Type B pancreatic cell (in vitro differentiated cells): ENCODE measurements at regions not wholly inside any gene's neighbourhood (a gene's known extent, or its start where the extent isn't known, plus 50 kb on each side); places are given as distances from the start of the nearest gene placed in this dataset.
"Not testable (repeated sequence)": the region's sequence is repeated elsewhere in the genome, so short reads cannot be mapped to it uniquely, and the experiment has no call there.

Experiments used
- DNase-seq: peaks from one replicate; pipeline ENCODE4 v3.0.0; 2021; ENCODE audit warnings: mixed read lengths; ENCODE audit not compliant: unreplicated experiment; ENCODE audit errors: extremely low spot score
- H3K27ac Mint-ChIP-seq: 2 replicates; pipeline ENCODE4 v1.8.0; 2021; ENCODE audit warnings: mild to moderate bottlenecking, mixed read lengths
- H3K27me3 Mint-ChIP-seq: 2 replicates; pipeline ENCODE4 v1.8.0; 2021; ENCODE audit warnings: mixed read lengths
- H3K36me3 Mint-ChIP-seq: 2 replicates; pipeline ENCODE4 v1.8.0; 2021; ENCODE audit warnings: mixed read lengths
- H3K4me1 Mint-ChIP-seq: one replicate; pipeline ENCODE4 v1.8.0; 2021; ENCODE audit warnings: mixed read lengths; ENCODE audit not compliant: unreplicated experiment
- H3K4me3 Mint-ChIP-seq: 2 replicates; pipeline ENCODE4 v1.8.0; 2021; ENCODE audit warnings: mild to moderate bottlenecking, mixed read lengths
- H3K9me3 Mint-ChIP-seq: 2 replicates; pipeline ENCODE4 v1.8.0; 2021; ENCODE audit warnings: mixed read lengths
- CTCF ChIP-seq: fragments of 200-600 bp; sonication (generic); conservative IDR thresholded peaks from 2 replicates; pipeline ENCODE4 v1.5.0; 2021; ENCODE audit warnings: antibody characterized with exemption, mild to moderate bottlenecking

GRCh38 chr10:29223326-29223725 is 65.5 kb upstream of the LYZL1 start:
- H3K36me3 Mint-ChIP-seq: no peaks in the 10 kb centered on the region
- H3K27me3 Mint-ChIP-seq: no peaks in the 10 kb centered on the region
- no peak for TF ChIP-seq CTCF
- peaks cover 31% of the 10 kb centered on the region for H3K4me1 Mint-ChIP-seq
- H3K27ac Mint-ChIP-seq: no peak overlapping the region
- H3K9me3 Mint-ChIP-seq: no peaks in the 10 kb centered on the region
- H3K4me3 Mint-ChIP-seq: no peak overlapping the region
- no peak for DNase-seq

- no peak for DNase-seq
- no peaks in the 10 kb centered on the region for H3K27me3 Mint-ChIP-seq
- peaks cover 42% of the 10 kb centered on the region for H3K4me1 Mint-ChIP-seq
- no peak overlapping the region for H3K27ac Mint-ChIP-seq
- TF ChIP-seq CTCF: no peak
- H3K9me3 Mint-ChIP-seq: no peaks in the 10 kb centered on the region
- no peak overlapping the region for H3K4me3 Mint-ChIP-seq
- H3K36me3 Mint-ChIP-seq: no peaks in the 10 kb centered on the region
These were observed 64.2 kb upstream of the LYZL1 start for GRCh38 chr10:29224631-29225030.

GRCh38 chr10:29227201-29227600 is 61.7 kb upstream of the LYZL1 start:
- H3K27me3 Mint-ChIP-seq: peaks cover 6% of the 10 kb centered on the region
- H3K4me1 Mint-ChIP-seq: peaks cover 42% of the 10 kb centered on the region
- H3K36me3 Mint-ChIP-seq: no peaks in the 10 kb centered on the region
- no peak for DNase-seq
- H3K9me3 Mint-ChIP-seq: peaks cover 4% of the 10 kb centered on the region
- no peak for TF ChIP-seq CTCF
- no peak overlapping the region for H3K27ac Mint-ChIP-seq
- H3K4me3 Mint-ChIP-seq: peak overlapping the region; percentile 56

GRCh38 chr10:29228562-29228961 is 60.3 kb upstream of the LYZL1 start:
- no peak for DNase-seq
- Mint-ChIP-seq H3K36me3 (no peaks in the 10 kb centered on the region), H3K4me3 (peak overlapping the region; percentile 13), H3K27ac (no peak overlapping the region), H3K27me3 (peaks cover 6% of the 10 kb centered on the region), H3K9me3 (peaks cover 4% of the 10 kb centered on the region), H3K4me1 (peaks cover 42% of the 10 kb centered on the region)
- TF ChIP-seq CTCF: no peak

DNA sequence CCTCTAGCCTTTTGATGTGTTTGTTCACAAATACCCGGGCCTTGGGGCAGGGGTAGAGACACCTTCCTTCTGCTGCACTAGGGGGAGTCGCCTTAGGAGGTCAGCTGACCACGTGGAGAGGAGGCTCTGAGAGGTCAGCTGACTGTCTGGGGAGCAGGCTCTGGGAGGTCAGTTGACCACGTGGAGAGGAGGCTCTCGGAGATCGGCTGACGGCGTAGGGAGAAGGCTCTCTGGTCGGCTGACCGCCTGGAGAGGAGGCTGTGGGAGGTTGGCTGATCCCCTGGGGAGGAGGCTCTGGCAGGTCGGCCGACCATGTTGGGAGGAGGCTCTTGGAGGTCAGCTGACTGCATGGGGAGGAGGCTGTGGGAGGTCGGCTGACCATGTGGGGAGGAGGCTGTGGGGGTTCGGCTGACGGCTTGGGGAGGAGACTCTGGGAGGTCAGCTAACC is 59.6 kb upstream of the LYZL1 start:
- no peak for DNase-seq
- Mint-ChIP-seq H3K27me3 (peaks cover 6% of the 10 kb centered on the region), H3K9me3 (peaks cover 4% of the 10 kb centered on the region), H3K4me1 (peaks cover 35% of the 10 kb centered on the region), H3K36me3 (no peaks in the 10 kb centered on the region), H3K4me3 (no peak overlapping the region), H3K27ac (no peak overlapping the region)
- TF ChIP-seq CTCF: no peak

GRCh38 chr10:29236910-29237309 is 52.0 kb upstream of the LYZL1 start:
- H3K4me3 Mint-ChIP-seq, H3K36me3 Mint-ChIP-seq, DNase-seq, H3K9me3 Mint-ChIP-seq, H3K27me3 Mint-ChIP-seq: not testable (repeated sequence)
- peaks cover 26% of the 10 kb centered on the region for H3K4me1 Mint-ChIP-seq
- H3K27ac Mint-ChIP-seq: peak overlapping the region; percentile 64
